Nephron (organoid): ENCODE measurements at regions not wholly inside any gene's neighbourhood (a gene's known extent, or its start where the extent isn't known, plus 50 kb on each side); places are given as distances from the start of the nearest gene placed in this dataset.
"Not testable (repeated sequence)": the region's sequence is repeated elsewhere in the genome, so short reads cannot be mapped to it uniquely, and the experiment has no call there.

Source experiments
- H3K27ac Mint-ChIP-seq, 3 experiments: 2 replicates each; pipeline ENCODE4 v1.8.0; 2020; ENCODE audit warnings: mixed read lengths in 3 of 3, mild to moderate bottlenecking in 2 of 3, moderate library complexity in 1 of 3
- H3K27me3 Mint-ChIP-seq: 2 replicates; pipeline ENCODE4 v1.8.0; 2021; ENCODE audit warnings: low read depth, mild to moderate bottlenecking, moderate library complexity, mixed read lengths
- H3K36me3 Mint-ChIP-seq: 2 replicates; pipeline ENCODE4 v1.8.0; 2020; ENCODE audit warnings: low read depth, mixed read lengths
- H3K4me1 Mint-ChIP-seq: 2 replicates; pipeline ENCODE4 v1.8.0; 2020; ENCODE audit warnings: mixed read lengths
- H3K4me3 Mint-ChIP-seq, 3 experiments: 2 replicates each; pipeline ENCODE4 v1.8.0; 2020; ENCODE audit warnings: mild to moderate bottlenecking in 3 of 3, mixed read lengths in 3 of 3, moderate library complexity in 2 of 3
- H3K9me3 Mint-ChIP-seq: 2 replicates; pipeline ENCODE4 v1.8.0; 2020; ENCODE audit warnings: mixed read lengths
- CTCF ChIP-seq, 3 experiments: fragments of 200-600 bp; sonication (generic); IDR thresholded peaks; one replicate each; pipeline ENCODE4 v1.5.0; 2021; ENCODE audit warnings: antibody characterized with exemption in 3 of 3; ENCODE audit not compliant: unreplicated experiment in 3 of 3

GRCh38 chr7:156039971-156040677 lies 227.9 kb upstream of the SHH start:
- Mint-ChIP-seq H3K4me1 (no peaks in the 10 kb centered on the region), H3K9me3 (no peaks in the 10 kb centered on the region), H3K4me3 (no peak overlapping the region), H3K27ac (no peak overlapping the region), H3K27me3 (peaks cover 23% of the 10 kb centered on the region), H3K36me3 (no peaks in the 10 kb centered on the region)
- no peak for TF ChIP-seq CTCF (IDR thresholded peaks at IDR 0.05; ENCODE audit: unreplicated experiment in 3 of 3)

- Mint-ChIP-seq H3K9me3 (no peaks in the 10 kb centered on the region), H3K4me1 (no peaks in the 10 kb centered on the region), H3K27ac (no peak overlapping the region), H3K4me3 (no peak overlapping the region), H3K27me3 (peaks cover 22% of the 10 kb centered on the region), H3K36me3 (no peaks in the 10 kb centered on the region)
- no peak for TF ChIP-seq CTCF (IDR thresholded peaks at IDR 0.05; ENCODE audit: unreplicated experiment in 3 of 3)
Observed at GRCh38 chr7:156039194-156039593, 226.9 kb upstream of the SHH start.

GRCh38 chr7:156038345-156038744 lies 226.1 kb upstream of the SHH start:
- Mint-ChIP-seq H3K4me3 (no peak overlapping the region), H3K9me3 (no peaks in the 10 kb centered on the region), H3K4me1 (no peaks in the 10 kb centered on the region), H3K27ac (no peak overlapping the region), H3K27me3 (peaks cover 20% of the 10 kb centered on the region), H3K36me3 (no peaks in the 10 kb centered on the region)
- no peak for TF ChIP-seq CTCF (IDR thresholded peaks at IDR 0.05; ENCODE audit: unreplicated experiment in 3 of 3)

GRCh38 chr7:156036153-156036552 lies 223.9 kb upstream of the SHH start:
- Mint-ChIP-seq H3K27me3 (peaks cover 17% of the 10 kb centered on the region), H3K4me3 (no peak overlapping the region), H3K4me1 (no peaks in the 10 kb centered on the region), H3K27ac (no peak overlapping the region), H3K9me3 (peaks cover 3% of the 10 kb centered on the region), H3K36me3 (no peaks in the 10 kb centered on the region)
- no peak for TF ChIP-seq CTCF (IDR thresholded peaks at IDR 0.05; ENCODE audit: unreplicated experiment in 3 of 3)

GRCh38 chr7:156035387-156035786 lies 223.1 kb upstream of the SHH start:
- H3K27ac Mint-ChIP-seq, H3K36me3 Mint-ChIP-seq, H3K9me3 Mint-ChIP-seq, H3K4me3 Mint-ChIP-seq, H3K4me1 Mint-ChIP-seq: not testable (repeated sequence)
- H3K27me3 Mint-ChIP-seq, result peaks cover 17% of the 10 kb centered on the region

- no peak for TF ChIP-seq CTCF (IDR thresholded peaks at IDR 0.05; ENCODE audit: unreplicated experiment in 3 of 3)
- peaks cover 3% of the 10 kb centered on the region for H3K9me3 Mint-ChIP-seq
- H3K36me3 Mint-ChIP-seq, result no peaks in the 10 kb centered on the region
- peaks cover 22% of the 10 kb centered on the region for H3K27me3 Mint-ChIP-seq
- H3K4me3 Mint-ChIP-seq, result no peak overlapping the region
- H3K27ac Mint-ChIP-seq, result no peak overlapping the region
- peaks cover 5% of the 10 kb centered on the region for H3K4me1 Mint-ChIP-seq
Observed at GRCh38 chr7:156034397-156034796, 222.1 kb upstream of the SHH start.
